Right lobe of liver (tissue), 6 donors: ENCODE measurements at regions not wholly inside any gene's neighbourhood (a gene's known extent, or its start where the extent isn't known, plus 50 kb on each side); places are given as distances from the start of the nearest gene placed in this dataset.

Experiments
- ATAC-seq, 4 donors: fragments of 200-7000 bp; cut with Tn5 transposase; one replicate each; pipeline ENCODE4 v1.9.1; 2020; ENCODE audit warnings: mild to moderate bottlenecking in 4 of 4, moderate library complexity in 4 of 4
- DNase-seq, 3 donors: peaks; one replicate each; pipeline ENCODE4 v3.0.0-alpha.2; 2020
- H3K27ac ChIP-seq, 3 donors: fragments of 200-600 bp; one replicate each; pipeline ENCODE4 v1.8.0; 2022
- H3K27me3 ChIP-seq, 2 donors: fragments of 200-600 bp; one replicate each; pipeline ENCODE4 v1.8.0; 2022
- H3K36me3 ChIP-seq, 4 donors: fragments of 200-600 bp; sonication (generic) in 1 of 4; one replicate each; pipeline versions ENCODE4 v1.5.1 to v1.8.0; 2017 to 2022; ENCODE audit warnings: control low read depth in 1 of 4
- H3K4me1 ChIP-seq, 4 donors: fragments of 200-600 bp; sonication (generic) in 1 of 4; one replicate each; pipeline versions ENCODE4 v1.5.1 to v1.8.0; 2017 to 2022; ENCODE audit warnings: control low read depth in 1 of 4
- H3K4me3 ChIP-seq, 3 donors: fragments of 200-600 bp; one replicate each; pipeline ENCODE4 v1.8.0; 2022
- H3K9me3 ChIP-seq, 4 donors: fragments of 200-600 bp; sonication (generic) in 1 of 4; one replicate each; pipeline versions ENCODE4 v1.5.1 to v1.8.0; 2017 to 2022; ENCODE audit warnings: control low read depth in 1 of 4
- POLR2A ChIP-seq: fragments of 450-650 bp; IDR thresholded peaks from one replicate; pipeline ENCODE4 v1.6.1; 2017; ENCODE audit warnings: antibody characterized with exemption, mild to moderate bottlenecking
- WGBS: methylation state at CpG from one replicate; pipeline ENCODE4 v1.1.6; 2018; ENCODE audit warnings: low coverage, low lambda C conversion rate; ENCODE audit not compliant: insufficient coverage; ENCODE audit errors: missing lambda C conversion rate; 5-methylcytosine and 5-hydroxymethylcytosine counted together
- intact Hi-C, 2 donors: fragments of 100-400 bp; cut with DNase I; formaldehyde crosslinking; loops; one replicate each; pipeline versions ENCODE4 v1.11.2 to v1.14.1; 2022
- TF ChIP-seq, protein P1 (sequence below), 4 donors: fragments of 200-600 bp in 3 of 4; fragments of 450-650 bp in 1 of 4; IDR thresholded peaks; one replicate each; pipeline versions ENCODE4 v1.5.1 to v1.8.0; 2016 to 2022; ENCODE audit warnings: antibody characterized with exemption in 4 of 4, mild to moderate bottlenecking in 2 of 4
- donor health status: DM: no; HTN: yes; CAD: no.
- donor health status: DM: no; HTN: no; CAD: no.
- donor health status: DM: no; HTN: no; CAD: no.
- donor health status: DM: no; HTN: yes; CAD: no.
- donor health status: DM: no; HTN: yes; CAD: no.

GRCh38 chr9:86534572-86535258 lies 180.5 kb upstream of the TUT7 start:
- WGBS, result 57% methylated on average over 4 of the region's 4 CpGs
- H3K27me3 ChIP-seq, result no peaks in the 10 kb centered on the region
- intact Hi-C loops, result no loop called here
- no peak overlapping the region for H3K27ac ChIP-seq
- DNase-seq (no peak), ATAC-seq (no peak)
- TF ChIP-seq, protein P1, sequence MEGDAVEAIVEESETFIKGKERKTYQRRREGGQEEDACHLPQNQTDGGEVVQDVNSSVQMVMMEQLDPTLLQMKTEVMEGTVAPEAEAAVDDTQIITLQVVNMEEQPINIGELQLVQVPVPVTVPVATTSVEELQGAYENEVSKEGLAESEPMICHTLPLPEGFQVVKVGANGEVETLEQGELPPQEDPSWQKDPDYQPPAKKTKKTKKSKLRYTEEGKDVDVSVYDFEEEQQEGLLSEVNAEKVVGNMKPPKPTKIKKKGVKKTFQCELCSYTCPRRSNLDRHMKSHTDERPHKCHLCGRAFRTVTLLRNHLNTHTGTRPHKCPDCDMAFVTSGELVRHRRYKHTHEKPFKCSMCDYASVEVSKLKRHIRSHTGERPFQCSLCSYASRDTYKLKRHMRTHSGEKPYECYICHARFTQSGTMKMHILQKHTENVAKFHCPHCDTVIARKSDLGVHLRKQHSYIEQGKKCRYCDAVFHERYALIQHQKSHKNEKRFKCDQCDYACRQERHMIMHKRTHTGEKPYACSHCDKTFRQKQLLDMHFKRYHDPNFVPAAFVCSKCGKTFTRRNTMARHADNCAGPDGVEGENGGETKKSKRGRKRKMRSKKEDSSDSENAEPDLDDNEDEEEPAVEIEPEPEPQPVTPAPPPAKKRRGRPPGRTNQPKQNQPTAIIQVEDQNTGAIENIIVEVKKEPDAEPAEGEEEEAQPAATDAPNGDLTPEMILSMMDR (IDR thresholded peaks at IDR 0.05), result no peak
- TF ChIP-seq POLR2A, result no peak
- no peaks in the 10 kb centered on the region for H3K4me1 ChIP-seq
- H3K9me3 ChIP-seq, result no peaks in the 10 kb centered on the region
- H3K36me3 ChIP-seq, result no peaks in the 10 kb centered on the region
- no peak overlapping the region for H3K4me3 ChIP-seq

DNA sequence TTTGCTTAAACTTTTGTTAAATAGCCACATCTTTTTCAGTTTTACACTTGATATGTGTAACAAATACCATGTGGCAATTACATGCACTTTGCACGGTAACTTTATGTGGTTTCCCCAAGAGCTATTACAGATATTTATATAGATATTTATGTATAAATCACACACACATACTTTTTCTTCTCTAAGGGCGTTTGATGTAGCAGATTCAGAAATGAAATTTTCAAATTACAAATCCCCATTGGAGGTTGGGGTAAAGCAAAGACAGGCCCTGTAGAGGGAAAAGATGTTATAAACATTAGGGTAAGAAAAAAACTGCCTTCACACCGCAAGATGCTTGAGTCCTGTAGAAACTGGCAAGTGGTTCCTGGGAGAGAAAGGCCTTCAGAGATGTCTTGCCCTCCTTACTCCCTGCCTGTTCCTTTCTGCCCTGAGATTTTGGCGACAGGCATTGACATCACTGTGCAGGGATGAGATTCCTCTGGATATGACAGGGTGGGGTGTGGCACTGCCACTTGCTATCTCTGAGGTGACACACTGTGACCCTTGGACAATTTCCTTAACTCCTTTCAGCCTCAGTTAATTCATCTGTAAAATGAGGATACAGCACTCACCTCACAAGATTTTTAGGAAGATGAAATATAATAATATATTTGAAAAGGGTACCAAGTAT lies 177.9 kb upstream of the TUT7 start:
- ATAC-seq (no peak), DNase-seq (no peak)
- H3K36me3 ChIP-seq, result no peaks in the 10 kb centered on the region
- no peak for TF ChIP-seq POLR2A
- TF ChIP-seq, protein P1 (IDR thresholded peaks at IDR 0.05), result no peak
- no peak overlapping the region for H3K4me3 ChIP-seq
- no peaks in the 10 kb centered on the region for H3K4me1 ChIP-seq
- 60% methylated on average over 4 of the region's 4 CpGs for whole genome bisulfite sequencing
- intact Hi-C loops, result no loop called here
- no peak overlapping the region for H3K27ac ChIP-seq
- H3K9me3 ChIP-seq, result no peaks in the 10 kb centered on the region
- no peaks in the 10 kb centered on the region for H3K27me3 ChIP-seq

GRCh38 chr9:86531273-86531970 lies 177.2 kb upstream of the TUT7 start:
- H3K27me3 ChIP-seq, result no peaks in the 10 kb centered on the region
- WGBS, result 66% methylated on average over 6 of the region's 6 CpGs
- H3K27ac ChIP-seq, result no peak overlapping the region
- H3K4me3 ChIP-seq, result no peak overlapping the region
- no peaks in the 10 kb centered on the region for H3K36me3 ChIP-seq
- no peak for TF ChIP-seq POLR2A
- TF ChIP-seq, protein P1 (IDR thresholded peaks at IDR 0.05), result no peak
- ATAC-seq (no peak), DNase-seq (no peak)
- no peaks in the 10 kb centered on the region for H3K9me3 ChIP-seq
- intact Hi-C loops, result no loop called here
- no peaks in the 10 kb centered on the region for H3K4me1 ChIP-seq

- H3K36me3 ChIP-seq, result no peaks in the 10 kb centered on the region
- no peak for ATAC-seq
- WGBS, result 51% methylated on average over 4 of the region's 4 CpGs
- no peaks in the 10 kb centered on the region for H3K9me3 ChIP-seq
- no peaks in the 10 kb centered on the region for H3K4me1 ChIP-seq
- H3K4me3 ChIP-seq, result no peak overlapping the region
- no peak for DNase-seq
- intact Hi-C loops, result no loop called here
- TF ChIP-seq, protein P1 (IDR thresholded peaks at IDR 0.05), result no peak
- no peak for TF ChIP-seq POLR2A
- H3K27ac ChIP-seq, result no peak overlapping the region
- H3K27me3 ChIP-seq, result no peaks in the 10 kb centered on the region
Observed at GRCh38 chr9:86529496-86530275, 175.5 kb upstream of the TUT7 start.
